Activated T-cell treated with anti-CD3 and anti-CD28 coated beads, Interleukin-2, amount 50 U/mL, for 24 hours (primary cell): ENCODE measurements at regions not wholly inside any gene's neighbourhood (a gene's known extent, or its start where the extent isn't known, plus 50 kb on each side); places are given as distances from the start of the nearest gene placed in this dataset.

Source experiments
- DNase-seq: peaks from one replicate; pipeline ENCODE4 v3.0.0-alpha.2; 2020
- H3K27ac Mint-ChIP-seq: 2 replicates; pipeline ENCODE4 v1.8.0; 2020; ENCODE audit warnings: mild to moderate bottlenecking, mixed read lengths
- H3K27me3 Mint-ChIP-seq: 2 replicates; pipeline ENCODE4 v1.8.0; 2020; ENCODE audit warnings: mixed read lengths
- H3K36me3 Mint-ChIP-seq: 2 replicates; pipeline ENCODE4 v1.8.0; 2020; ENCODE audit warnings: low read depth, mixed read lengths
- H3K4me1 Mint-ChIP-seq: 2 replicates; pipeline ENCODE4 v1.8.0; 2020; ENCODE audit warnings: low read depth, mixed read lengths
- H3K4me3 Mint-ChIP-seq: 2 replicates; pipeline ENCODE4 v1.8.0; 2020; ENCODE audit warnings: mild to moderate bottlenecking, moderate library complexity, mixed read lengths
- H3K9me3 Mint-ChIP-seq: 2 replicates; pipeline ENCODE4 v1.8.0; 2020; ENCODE audit warnings: mixed read lengths

- Mint-ChIP-seq H3K9me3 (no peaks in the 10 kb centered on the region), H3K4me3 (no peak overlapping the region), H3K27ac (no peak overlapping the region), H3K36me3 (no peaks in the 10 kb centered on the region), H3K4me1 (no peaks in the 10 kb centered on the region), H3K27me3 (peaks cover 46% of the 10 kb centered on the region)
- DNase-seq = no peak
Observed at GRCh38 chr7:93006480-93007095, 111.2 kb downstream of the SAMD9 start.

DNA sequence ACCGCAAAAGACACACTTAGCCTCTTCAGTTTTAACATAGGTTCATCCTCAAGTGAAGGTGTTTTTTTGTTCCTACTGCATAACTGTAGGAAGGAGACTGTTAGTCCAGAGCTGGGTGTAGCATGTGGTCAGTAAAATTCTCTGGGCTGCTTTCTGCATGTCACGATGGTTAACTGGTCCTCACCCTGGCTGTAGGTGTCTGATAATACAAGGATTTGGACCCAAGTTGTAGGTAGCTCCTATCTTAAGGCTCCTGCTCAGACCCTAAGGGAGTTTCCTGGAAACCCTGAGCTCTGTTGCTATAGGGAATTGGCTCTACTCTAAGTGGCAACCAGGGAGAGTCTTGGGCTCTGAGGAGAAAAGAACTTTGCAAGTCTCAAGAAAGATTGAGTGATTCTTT is 112.9 kb downstream of the SAMD9 start:
- H3K27me3 Mint-ChIP-seq = peaks cover 36% of the 10 kb centered on the region
- DNase-seq = no peak
- no peaks in the 10 kb centered on the region for H3K4me1 Mint-ChIP-seq
- no peak overlapping the region for H3K27ac Mint-ChIP-seq
- no peaks in the 10 kb centered on the region for H3K36me3 Mint-ChIP-seq
- H3K9me3 Mint-ChIP-seq = no peaks in the 10 kb centered on the region
- H3K4me3 Mint-ChIP-seq = no peak overlapping the region

DNA sequence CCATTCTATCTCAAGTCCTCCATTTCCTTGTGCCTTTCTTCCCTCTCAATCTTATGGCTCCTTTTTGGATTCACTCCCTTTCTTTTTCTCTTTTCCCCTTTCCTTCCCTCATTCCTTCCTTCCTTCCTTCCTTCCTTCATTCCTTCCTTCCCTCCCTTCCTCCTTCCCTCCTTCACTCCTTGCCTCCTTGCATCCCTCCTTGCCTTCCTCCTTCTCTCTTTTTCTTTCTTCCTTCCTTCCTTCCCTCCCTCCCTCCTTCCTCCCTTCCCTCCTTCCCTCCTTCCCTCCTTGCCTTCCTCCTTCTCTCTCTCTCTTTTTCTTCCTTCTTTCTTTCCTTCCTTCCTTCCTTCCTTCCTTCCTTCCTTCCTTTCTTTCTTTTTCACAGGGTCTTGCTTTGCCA is 120.1 kb downstream of the SAMD9 start:
- Mint-ChIP-seq H3K9me3 (no peaks in the 10 kb centered on the region), H3K36me3 (no peaks in the 10 kb centered on the region), H3K27me3 (peaks cover 14% of the 10 kb centered on the region), H3K4me3 (no peak overlapping the region), H3K27ac (no peak overlapping the region), H3K4me1 (no peaks in the 10 kb centered on the region)
- no peak for DNase-seq

DNA sequence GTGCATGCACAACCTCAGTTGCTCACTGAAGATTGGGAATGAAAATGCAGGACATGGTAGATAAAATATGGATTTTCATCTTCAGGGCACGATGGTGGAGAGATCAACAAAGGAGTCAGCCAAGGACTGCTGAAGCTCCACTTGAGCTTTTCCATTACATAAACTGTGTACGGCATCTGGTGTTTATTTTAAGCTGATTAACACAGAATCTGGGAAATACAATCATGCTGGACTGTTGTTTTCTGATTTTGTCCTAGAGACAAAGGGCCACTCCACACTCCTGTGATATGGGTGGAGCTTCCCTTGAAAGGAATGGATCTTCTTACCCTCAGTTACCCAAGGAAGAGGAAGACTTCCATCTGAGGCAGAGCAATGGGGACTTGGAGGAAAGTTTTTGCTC is 120.6 kb downstream of the SAMD9 start:
- no peaks in the 10 kb centered on the region for H3K4me1 Mint-ChIP-seq
- no peak overlapping the region for H3K4me3 Mint-ChIP-seq
- H3K9me3 Mint-ChIP-seq = no peaks in the 10 kb centered on the region
- H3K36me3 Mint-ChIP-seq = no peaks in the 10 kb centered on the region
- H3K27me3 Mint-ChIP-seq = peaks cover 14% of the 10 kb centered on the region
- H3K27ac Mint-ChIP-seq = no peak overlapping the region
- DNase-seq = no peak

GRCh38 chr7:92994901-92995300 is 122.9 kb downstream of the SAMD9 start:
- Mint-ChIP-seq H3K4me1 (no peaks in the 10 kb centered on the region), H3K36me3 (no peaks in the 10 kb centered on the region), H3K4me3 (no peak overlapping the region), H3K27me3 (peaks cover 19% of the 10 kb centered on the region), H3K27ac (no peak overlapping the region), H3K9me3 (no peaks in the 10 kb centered on the region)
- no peak for DNase-seq

- H3K9me3 Mint-ChIP-seq = no peaks in the 10 kb centered on the region
- no peak overlapping the region for H3K27ac Mint-ChIP-seq
- no peak overlapping the region for H3K4me3 Mint-ChIP-seq
- peaks cover 13% of the 10 kb centered on the region for H3K27me3 Mint-ChIP-seq
- no peaks in the 10 kb centered on the region for H3K4me1 Mint-ChIP-seq
- no peak for DNase-seq
- no peaks in the 10 kb centered on the region for H3K36me3 Mint-ChIP-seq
Observed at GRCh38 chr7:92992932-92993331, 124.8 kb downstream of the SAMD9 start.

DNA sequence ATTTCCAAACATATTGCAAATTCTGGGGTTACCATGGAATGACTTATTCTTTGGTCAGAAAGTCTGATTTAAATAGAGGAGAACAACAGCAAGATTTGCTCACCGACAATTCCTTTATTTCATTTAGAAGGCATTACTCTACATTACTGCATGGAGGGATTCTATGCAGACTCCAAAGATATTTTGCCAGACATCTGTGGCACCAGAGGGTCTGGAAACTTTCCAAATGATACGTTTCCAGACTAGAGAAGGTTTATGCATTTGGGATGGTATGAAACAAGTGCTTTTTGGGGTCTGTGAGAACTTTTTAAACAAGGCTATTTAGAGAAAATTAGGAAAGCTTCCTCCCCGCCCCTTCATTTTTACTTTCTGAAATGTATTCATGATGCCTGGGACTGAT is 125.3 kb downstream of the SAMD9 start:
- DNase-seq = no peak
- Mint-ChIP-seq H3K4me1 (no peaks in the 10 kb centered on the region), H3K4me3 (no peak overlapping the region), H3K27ac (no peak overlapping the region), H3K36me3 (no peaks in the 10 kb centered on the region), H3K9me3 (no peaks in the 10 kb centered on the region), H3K27me3 (peaks cover 14% of the 10 kb centered on the region)

DNA sequence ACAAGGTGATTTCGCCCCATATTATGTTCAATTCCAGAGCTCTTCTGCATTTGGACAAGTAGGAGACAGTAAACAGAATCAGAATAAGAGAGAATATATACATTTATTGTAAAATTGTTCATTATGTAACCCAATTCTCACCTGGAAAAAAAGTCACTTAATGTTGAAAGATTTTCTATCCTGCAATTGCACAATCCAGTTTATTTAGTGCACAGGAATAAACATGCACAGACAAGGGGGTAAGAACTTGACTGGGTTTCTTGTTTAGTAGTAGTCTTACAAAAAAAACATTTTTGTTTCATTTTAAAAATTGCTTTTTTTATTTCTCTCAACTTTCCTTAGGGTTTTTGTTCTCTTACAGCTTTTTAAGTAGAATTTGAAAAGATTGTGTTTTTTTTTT is 126.6 kb downstream of the SAMD9 start:
- no peak overlapping the region for H3K4me3 Mint-ChIP-seq
- no peak overlapping the region for H3K27ac Mint-ChIP-seq
- no peaks in the 10 kb centered on the region for H3K36me3 Mint-ChIP-seq
- no peaks in the 10 kb centered on the region for H3K9me3 Mint-ChIP-seq
- H3K27me3 Mint-ChIP-seq = peaks cover 17% of the 10 kb centered on the region
- no peaks in the 10 kb centered on the region for H3K4me1 Mint-ChIP-seq
- DNase-seq = no peak

DNA sequence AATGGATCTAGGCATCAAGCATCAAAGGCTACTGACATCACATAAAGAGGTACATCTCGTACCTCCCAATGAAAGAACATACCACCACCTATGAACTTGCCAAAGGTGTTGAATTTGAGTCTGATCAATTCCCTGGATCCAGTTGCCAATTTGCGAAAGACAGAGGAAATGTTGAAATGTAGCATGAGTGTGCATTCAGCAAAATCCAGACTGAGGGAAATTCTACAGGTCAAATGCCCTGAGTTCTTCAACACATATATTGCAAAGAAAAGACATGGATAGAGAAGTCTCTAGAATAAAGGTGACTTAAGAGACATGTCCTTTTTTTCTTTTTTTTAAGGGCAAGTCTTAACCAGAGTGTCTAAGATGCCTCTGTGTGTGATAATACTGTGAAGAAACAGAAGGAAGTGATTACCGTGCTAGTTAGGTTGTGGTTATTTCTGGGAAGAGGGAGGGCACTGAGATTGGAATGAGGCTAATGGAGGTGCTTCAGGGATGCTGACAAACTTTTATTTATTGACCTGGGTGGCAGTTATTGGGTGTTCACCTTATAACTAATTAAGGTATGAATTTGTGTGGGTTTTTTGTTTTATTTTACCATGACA is 128.7 kb downstream of the SAMD9 start:
- Mint-ChIP-seq H3K4me3 (no peak overlapping the region), H3K4me1 (no peaks in the 10 kb centered on the region), H3K27me3 (peaks cover 23% of the 10 kb centered on the region), H3K27ac (no peak overlapping the region), H3K36me3 (no peaks in the 10 kb centered on the region), H3K9me3 (no peaks in the 10 kb centered on the region)
- DNase-seq = no peak

GRCh38 chr7:92988051-92988450 is 129.7 kb downstream of the SAMD9 start:
- Mint-ChIP-seq H3K27me3 (peaks cover 26% of the 10 kb centered on the region), H3K9me3 (no peaks in the 10 kb centered on the region), H3K27ac (no peak overlapping the region), H3K4me1 (no peaks in the 10 kb centered on the region), H3K4me3 (no peak overlapping the region), H3K36me3 (no peaks in the 10 kb centered on the region)
- DNase-seq = no peak

GRCh38 chr7:92987538-92987937 is 130.2 kb downstream of the SAMD9 start:
- Mint-ChIP-seq H3K27ac (no peak overlapping the region), H3K36me3 (no peaks in the 10 kb centered on the region), H3K9me3 (peaks cover 1% of the 10 kb centered on the region), H3K4me1 (no peaks in the 10 kb centered on the region), H3K4me3 (no peak overlapping the region), H3K27me3 (peaks cover 27% of the 10 kb centered on the region)
- DNase-seq = no peak

DNA sequence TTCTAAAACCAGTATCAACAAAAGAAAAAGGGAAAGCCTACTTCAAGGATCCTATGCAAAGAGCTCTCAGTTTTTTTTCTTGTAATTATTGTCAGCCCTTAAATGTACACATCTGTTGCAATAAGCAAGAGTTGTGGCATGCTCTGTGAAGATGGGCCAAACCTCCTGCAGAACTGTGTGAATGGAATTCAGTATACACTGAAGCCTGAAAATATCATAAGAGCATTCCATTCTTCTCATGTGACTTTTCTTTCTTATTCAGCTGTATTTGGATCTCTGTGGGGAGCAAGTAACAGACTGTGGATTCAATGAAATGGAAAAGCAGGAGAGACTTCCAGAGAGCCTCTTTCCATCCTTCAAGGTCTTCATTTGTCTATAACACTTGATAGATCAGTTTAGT is 130.7 kb downstream of the SAMD9 start:
- H3K27ac Mint-ChIP-seq = no peak overlapping the region
- no peak overlapping the region for H3K4me3 Mint-ChIP-seq
- no peak for DNase-seq
- H3K9me3 Mint-ChIP-seq = peaks cover 4% of the 10 kb centered on the region
- no peaks in the 10 kb centered on the region for H3K36me3 Mint-ChIP-seq
- H3K4me1 Mint-ChIP-seq = no peaks in the 10 kb centered on the region
- H3K27me3 Mint-ChIP-seq = peaks cover 29% of the 10 kb centered on the region

DNA sequence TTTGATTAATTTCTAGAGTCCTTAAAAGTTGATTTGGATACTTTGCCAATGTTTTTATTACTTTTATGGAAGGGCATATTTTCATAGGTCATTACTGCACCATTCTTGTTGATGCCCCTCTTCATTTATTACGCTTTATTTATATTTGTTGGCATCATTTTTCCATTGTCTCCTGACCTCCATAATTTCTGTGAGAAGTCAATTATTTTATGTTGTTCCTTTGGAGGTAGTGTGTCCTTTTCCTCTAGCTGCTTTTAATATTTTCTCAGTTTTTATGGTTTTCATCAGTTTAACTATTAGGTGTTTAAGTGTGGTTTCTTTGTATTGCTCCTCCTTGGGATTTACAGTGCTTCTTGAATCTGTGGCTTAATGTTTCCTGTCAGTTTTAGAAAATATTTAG is 134.9 kb downstream of the SAMD9 start:
- H3K4me3 Mint-ChIP-seq = no peak overlapping the region
- DNase-seq = no peak
- H3K4me1 Mint-ChIP-seq = no peaks in the 10 kb centered on the region
- H3K27ac Mint-ChIP-seq = no peak overlapping the region
- peaks cover 18% of the 10 kb centered on the region for H3K27me3 Mint-ChIP-seq
- H3K9me3 Mint-ChIP-seq = peaks cover 24% of the 10 kb centered on the region
- no peaks in the 10 kb centered on the region for H3K36me3 Mint-ChIP-seq

DNA sequence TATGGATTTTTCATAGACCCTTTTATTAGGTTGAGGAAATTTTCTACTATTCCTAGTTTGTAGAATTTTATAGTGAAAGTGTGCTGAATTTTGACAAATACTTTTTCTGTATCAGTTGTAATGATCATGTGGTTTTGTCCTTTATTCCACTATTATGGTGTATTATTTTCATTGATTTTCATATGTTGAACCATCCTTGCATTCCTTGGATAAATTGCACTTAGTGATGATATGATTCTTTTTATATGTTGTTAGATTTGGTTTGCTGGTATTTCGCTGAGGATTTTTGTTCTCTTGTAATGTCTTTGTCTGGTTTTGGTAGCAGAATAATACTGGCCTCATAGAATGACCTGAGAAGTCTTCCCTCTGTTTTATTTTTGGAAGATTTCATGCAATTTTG is 140.6 kb upstream of the CDK6 start:
- DNase-seq = no peak
- Mint-ChIP-seq H3K27me3 (peaks cover 5% of the 10 kb centered on the region), H3K9me3 (peaks cover 42% of the 10 kb centered on the region), H3K4me3 (no peak overlapping the region), H3K36me3 (peaks cover 2% of the 10 kb centered on the region), H3K4me1 (peaks cover 12% of the 10 kb centered on the region), H3K27ac (no peak overlapping the region)

- Mint-ChIP-seq H3K36me3 (peaks cover 2% of the 10 kb centered on the region), H3K9me3 (peaks cover 29% of the 10 kb centered on the region), H3K4me3 (no peak overlapping the region), H3K27me3 (peaks cover 9% of the 10 kb centered on the region), H3K4me1 (peaks cover 23% of the 10 kb centered on the region), H3K27ac (no peak overlapping the region)
- no peak for DNase-seq
Observed at GRCh38 chr7:92973974-92974373, 137.6 kb upstream of the CDK6 start.

DNA sequence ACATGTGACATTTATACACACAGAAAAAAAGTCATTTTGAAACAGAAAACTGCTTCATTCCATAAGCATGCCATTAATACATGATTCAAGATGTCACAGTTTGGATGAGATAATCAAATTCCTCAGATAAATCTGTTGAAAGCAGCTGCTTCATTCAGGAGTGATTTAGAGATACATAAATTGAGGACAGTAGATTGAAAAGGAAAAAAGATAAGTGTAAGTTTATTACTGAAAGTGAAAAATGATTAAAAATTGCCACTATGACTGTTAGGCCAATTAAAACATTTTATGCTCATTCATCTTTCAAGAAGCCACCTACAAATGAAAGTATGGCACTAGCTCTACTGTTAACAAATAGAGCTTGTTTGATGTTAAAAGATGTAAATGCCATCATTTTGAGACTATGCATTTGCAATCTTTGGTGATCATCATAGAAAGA is 136.9 kb upstream of the CDK6 start:
- Mint-ChIP-seq H3K27me3 (peaks cover 9% of the 10 kb centered on the region), H3K27ac (no peak overlapping the region), H3K9me3 (peaks cover 24% of the 10 kb centered on the region), H3K4me3 (no peak overlapping the region), H3K36me3 (peaks cover 2% of the 10 kb centered on the region), H3K4me1 (peaks cover 28% of the 10 kb centered on the region)
- no peak for DNase-seq
